ENCODE measurements at regions not wholly inside any gene's neighbourhood (a gene's known extent, or its start where the extent isn't known, plus 50 kb on each side); places are given as distances from the start of the nearest gene placed in this dataset.

DNA sequence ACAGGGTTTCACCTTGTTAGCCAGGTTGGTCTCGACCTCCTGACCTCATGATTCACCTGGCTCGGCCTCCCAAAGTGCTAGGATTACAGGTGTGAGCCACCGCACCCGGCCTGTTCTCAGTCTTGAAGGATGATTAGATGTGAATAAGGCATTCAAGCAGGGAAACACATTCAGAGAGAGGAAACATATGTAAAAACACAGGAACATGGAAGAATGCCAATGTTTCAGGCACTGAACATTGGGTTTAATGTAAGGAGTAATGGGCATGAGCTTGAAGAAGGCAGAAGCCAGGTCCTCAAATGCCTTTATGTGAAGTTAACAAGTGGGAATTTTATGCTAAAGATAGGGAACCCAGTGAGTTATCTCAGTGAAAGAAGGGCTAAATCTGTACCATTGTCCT lies 74.3 kb downstream of the ARL4A start:
- TF ChIP-seq CHD1 (IDR thresholded peaks at IDR 0.05; ENCODE audit: low read depth, low read length) (no peak), NRF1 (conservative IDR thresholded peaks at IDR 0.05; ENCODE audit: low read depth, low read length) (no peak), EZH2 (IDR thresholded peaks at IDR 0.05; ENCODE audit: borderline replicate concordance, control insufficient read depth, low read depth, low read length) (no peak), POLR2A (IDR thresholded peaks at IDR 0.05; ENCODE audit: low read depth, low read length) (no peak), ZSCAN29 (IDR thresholded peaks at IDR 0.05) (no peak)
- TF ChIP-seq, protein P1, sequence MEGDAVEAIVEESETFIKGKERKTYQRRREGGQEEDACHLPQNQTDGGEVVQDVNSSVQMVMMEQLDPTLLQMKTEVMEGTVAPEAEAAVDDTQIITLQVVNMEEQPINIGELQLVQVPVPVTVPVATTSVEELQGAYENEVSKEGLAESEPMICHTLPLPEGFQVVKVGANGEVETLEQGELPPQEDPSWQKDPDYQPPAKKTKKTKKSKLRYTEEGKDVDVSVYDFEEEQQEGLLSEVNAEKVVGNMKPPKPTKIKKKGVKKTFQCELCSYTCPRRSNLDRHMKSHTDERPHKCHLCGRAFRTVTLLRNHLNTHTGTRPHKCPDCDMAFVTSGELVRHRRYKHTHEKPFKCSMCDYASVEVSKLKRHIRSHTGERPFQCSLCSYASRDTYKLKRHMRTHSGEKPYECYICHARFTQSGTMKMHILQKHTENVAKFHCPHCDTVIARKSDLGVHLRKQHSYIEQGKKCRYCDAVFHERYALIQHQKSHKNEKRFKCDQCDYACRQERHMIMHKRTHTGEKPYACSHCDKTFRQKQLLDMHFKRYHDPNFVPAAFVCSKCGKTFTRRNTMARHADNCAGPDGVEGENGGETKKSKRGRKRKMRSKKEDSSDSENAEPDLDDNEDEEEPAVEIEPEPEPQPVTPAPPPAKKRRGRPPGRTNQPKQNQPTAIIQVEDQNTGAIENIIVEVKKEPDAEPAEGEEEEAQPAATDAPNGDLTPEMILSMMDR (IDR thresholded peaks at IDR 0.05 in 2 of 3, conservative IDR thresholded peaks at IDR 0.05 in 1 of 3; ENCODE audit: control insufficient read depth in 2 of 3, extremely low read depth in 1 of 3, insufficient read depth in 1 of 3, low read depth in 3 of 3, low read length in 3 of 3): no peak

Data from GM12878 (cell line).